Mesendoderm (in vitro differentiated cells): ENCODE measurements at regions not wholly inside any gene's neighbourhood (a gene's known extent, or its start where the extent isn't known, plus 50 kb on each side); places are given as distances from the start of the nearest gene placed in this dataset.

Experiments used
- DNase-seq: peaks from one replicate; pipeline ENCODE4 v3.0.0; 2013
- H2AK5ac ChIP-seq: 2 replicates; pipeline ENCODE4 v1.6.1; 2013; ENCODE audit warnings: low read length, inconsistent platforms
- H2BK120ac ChIP-seq: 2 replicates; pipeline ENCODE4 v1.6.1; 2013; ENCODE audit warnings: low read depth, mild to moderate bottlenecking, low read length, moderate library complexity, mixed read lengths
- H2BK15ac ChIP-seq: replicated peaks from 2 replicates; pipeline ENCODE4 v1.6.1; 2013; ENCODE audit warnings: low read depth, mild to moderate bottlenecking, moderate library complexity
- H2BK5ac ChIP-seq: 2 replicates; pipeline ENCODE4 v1.6.1; 2013; ENCODE audit warnings: low read length, inconsistent platforms
- H3K18ac ChIP-seq: 2 replicates; pipeline ENCODE4 v1.6.1; 2013; ENCODE audit warnings: mild to moderate bottlenecking, low read length, mixed read lengths
- H3K23ac ChIP-seq: one replicate; pipeline ENCODE4 v1.6.1; 2013; ENCODE audit warnings: low read length
- H3K27ac ChIP-seq: 2 replicates; pipeline ENCODE4 v1.5.1; 2013; ENCODE audit warnings: low read depth, mild to moderate bottlenecking, inconsistent platforms, low read length, moderate library complexity
- H3K27me3 ChIP-seq: 2 replicates; pipeline ENCODE4 v1.6.1; 2013; ENCODE audit warnings: low read length, control low read depth, mild to moderate bottlenecking, inconsistent platforms; ENCODE audit not compliant: insufficient read depth, poor library complexity
- H3K36me3 ChIP-seq: 2 replicates; pipeline ENCODE4 v1.6.1; 2013; ENCODE audit warnings: low read length, inconsistent platforms; ENCODE audit not compliant: control insufficient read depth, insufficient read depth
- H3K4ac ChIP-seq: one replicate; pipeline ENCODE4 v1.6.1; 2013; ENCODE audit warnings: low read depth, mild to moderate bottlenecking, low read length, moderate library complexity
- H3K4me1 ChIP-seq: 2 replicates; pipeline ENCODE4 v1.6.1; 2013; ENCODE audit warnings: low read depth, low read length, inconsistent platforms; ENCODE audit not compliant: control insufficient read depth
- H3K4me2 ChIP-seq: 2 replicates; pipeline ENCODE4 v1.6.1; 2013; ENCODE audit warnings: low read length
- H3K4me3 ChIP-seq: 2 replicates; pipeline ENCODE4 v1.5.1; 2013; ENCODE audit warnings: mild to moderate bottlenecking, low read length
- H3K56ac ChIP-seq: one replicate; pipeline ENCODE4 v1.6.1; 2013; ENCODE audit warnings: low read length
- H3K79me1 ChIP-seq: 2 replicates; pipeline ENCODE4 v1.6.1; 2013; ENCODE audit warnings: low read length, inconsistent platforms
- H3K79me2 ChIP-seq: 2 replicates; pipeline ENCODE4 v1.6.1; 2013; ENCODE audit warnings: mild to moderate bottlenecking, low read length; ENCODE audit not compliant: control insufficient read depth, insufficient read depth
- H3K9ac ChIP-seq: 2 replicates; pipeline ENCODE4 v1.6.1; 2013; ENCODE audit warnings: low read length, inconsistent platforms
- H4K5ac ChIP-seq: one replicate; pipeline ENCODE4 v1.6.1; 2013; ENCODE audit warnings: low read length
- H4K8ac ChIP-seq: one replicate; pipeline ENCODE4 v1.6.1; 2013; ENCODE audit warnings: low read depth, mild to moderate bottlenecking, control low read depth, low read length, moderate library complexity
- WGBS: extraction: QIAGEN DNeasy Blood & Tissue Kit; methylation state at CpG from one replicate; pipeline ENCODE4 v1.1.7; 2013; ENCODE audit warnings: low lambda C conversion rate, missing lambda C conversion rate; ENCODE audit not compliant: insufficient coverage; ENCODE audit errors: extremely low coverage; 5-methylcytosine and 5-hydroxymethylcytosine counted together

GRCh38 chr20:22407237-22408193, 176.9 kb downstream of the FOXA2 start:
- no peaks in the 10 kb centered on the region for H3K4me1 ChIP-seq
- H3K9ac ChIP-seq: no peak overlapping the region
- DNase-seq: no peak

GRCh38 chr20:22404419-22405170, 179.8 kb downstream of the FOXA2 start:
- no peak for DNase-seq
- Histone ChIP-seq H2BK120ac (no peak overlapping the region), H3K27me3 (no peaks in the 10 kb centered on the region), H4K5ac (no peak overlapping the region), H2BK5ac (no peak overlapping the region), H4K8ac (no peak overlapping the region), H3K4me1 (no peaks in the 10 kb centered on the region), H3K79me1 (no peaks in the 10 kb centered on the region), H3K9ac (no peak overlapping the region), H3K56ac (no peak overlapping the region), H3K36me3 (no peaks in the 10 kb centered on the region), H3K18ac (no peak overlapping the region), H3K23ac (no peak overlapping the region), H3K4ac (no peak overlapping the region), H3K4me3 (no peak overlapping the region), H3K27ac (no peak overlapping the region), H3K79me2 (no peaks in the 10 kb centered on the region), H3K4me2 (no peak overlapping the region), H2AK5ac (no peak overlapping the region), H2BK15ac (no peak overlapping the region)
- WGBS: no CpG with 5 or more reads among the region's 7 CpGs

More at GRCh38 chr20:22407237-22408193, 176.9 kb downstream of the FOXA2 start:
- H3K79me2 ChIP-seq: no peaks in the 10 kb centered on the region
- H4K8ac ChIP-seq: no peak overlapping the region
- H3K4me3 ChIP-seq: no peak overlapping the region
- no peak overlapping the region for H2BK120ac ChIP-seq
- no peak overlapping the region for H3K18ac ChIP-seq
- H3K36me3 ChIP-seq: no peaks in the 10 kb centered on the region
- no peak overlapping the region for H3K27ac ChIP-seq
- H2BK15ac ChIP-seq: no peak overlapping the region
- no peak overlapping the region for H3K4me2 ChIP-seq
- H3K27me3 ChIP-seq: no peaks in the 10 kb centered on the region
- no peaks in the 10 kb centered on the region for H3K79me1 ChIP-seq
- H3K56ac ChIP-seq: no peak overlapping the region
- WGBS: no CpG with 5 or more reads among the region's 7 CpGs
- no peak overlapping the region for H3K23ac ChIP-seq
- H4K5ac ChIP-seq: no peak overlapping the region
- H2BK5ac ChIP-seq: no peak overlapping the region
- no peak overlapping the region for H2AK5ac ChIP-seq
- no peak overlapping the region for H3K4ac ChIP-seq

GRCh38 chr20:22403632-22404361, 180.6 kb downstream of the FOXA2 start:
- peak overlapping the region; percentile 18 for H3K18ac ChIP-seq
- H3K27me3 ChIP-seq: no peaks in the 10 kb centered on the region
- H3K4me3 ChIP-seq: no peak overlapping the region
- no peak overlapping the region for H3K4ac ChIP-seq
- no peaks in the 10 kb centered on the region for H3K36me3 ChIP-seq
- H3K79me1 ChIP-seq: no peaks in the 10 kb centered on the region
- no peak overlapping the region for H2AK5ac ChIP-seq
- H3K9ac ChIP-seq: no peak overlapping the region
- peak; percentile 12 for DNase-seq
- no peak overlapping the region for H3K27ac ChIP-seq
- no peaks in the 10 kb centered on the region for H3K4me1 ChIP-seq
- H3K79me2 ChIP-seq: no peaks in the 10 kb centered on the region
- no peak overlapping the region for H2BK120ac ChIP-seq
- no peak overlapping the region for H3K23ac ChIP-seq
- peak overlapping the region; percentile 25 for H3K4me2 ChIP-seq
- H4K5ac ChIP-seq: no peak overlapping the region
- no peak overlapping the region for H4K8ac ChIP-seq
- H3K56ac ChIP-seq: peak overlapping the region; percentile 36
- WGBS: no CpG with 5 or more reads among the region's 13 CpGs
- H2BK15ac ChIP-seq: no peak overlapping the region
- no peak overlapping the region for H2BK5ac ChIP-seq

- H3K4me3 ChIP-seq: no peak overlapping the region
- H3K18ac ChIP-seq: peak overlapping the region; percentile 18
- no peak overlapping the region for H2BK120ac ChIP-seq
- no peak overlapping the region for H2AK5ac ChIP-seq
- H2BK15ac ChIP-seq: no peak overlapping the region
- H3K4ac ChIP-seq: no peak overlapping the region
- H4K5ac ChIP-seq: no peak overlapping the region
- no peak overlapping the region for H3K27ac ChIP-seq
- no peaks in the 10 kb centered on the region for H3K27me3 ChIP-seq
- H3K23ac ChIP-seq: no peak overlapping the region
- no peak overlapping the region for H3K56ac ChIP-seq
- no peaks in the 10 kb centered on the region for H3K79me2 ChIP-seq
- H4K8ac ChIP-seq: no peak overlapping the region
- no CpG with 5 or more reads among the region's 13 CpGs for WGBS
- no peak overlapping the region for H3K9ac ChIP-seq
- peak; percentile 43 for DNase-seq
- no peaks in the 10 kb centered on the region for H3K36me3 ChIP-seq
- no peak overlapping the region for H2BK5ac ChIP-seq
- H3K4me1 ChIP-seq: no peaks in the 10 kb centered on the region
- no peaks in the 10 kb centered on the region for H3K79me1 ChIP-seq
- peak overlapping the region; percentile 25 for H3K4me2 ChIP-seq
Observed at GRCh38 chr20:22403022-22403631, 181.2 kb downstream of the FOXA2 start.

- H3K9ac ChIP-seq: no peak overlapping the region
- no peak overlapping the region for H2BK5ac ChIP-seq
- H3K18ac ChIP-seq: no peak overlapping the region
- H2BK15ac ChIP-seq: no peak overlapping the region
- no peaks in the 10 kb centered on the region for H3K36me3 ChIP-seq
- H3K4ac ChIP-seq: no peak overlapping the region
- H3K79me1 ChIP-seq: no peaks in the 10 kb centered on the region
- no peak overlapping the region for H3K23ac ChIP-seq
- H3K4me1 ChIP-seq: no peaks in the 10 kb centered on the region
- no peak overlapping the region for H3K27ac ChIP-seq
- H3K79me2 ChIP-seq: no peaks in the 10 kb centered on the region
- H2BK120ac ChIP-seq: no peak overlapping the region
- DNase-seq: no peak
- H3K56ac ChIP-seq: no peak overlapping the region
- H4K5ac ChIP-seq: no peak overlapping the region
- H4K8ac ChIP-seq: no peak overlapping the region
- H3K27me3 ChIP-seq: no peaks in the 10 kb centered on the region
- H2AK5ac ChIP-seq: no peak overlapping the region
- no peak overlapping the region for H3K4me3 ChIP-seq
- H3K4me2 ChIP-seq: no peak overlapping the region
- WGBS: no CpG with 5 or more reads among the region's 7 CpGs
Observed at GRCh38 chr20:22402550-22402949, 181.8 kb downstream of the FOXA2 start.
